HG03196 (cell line): ENCODE measurements at regions not wholly inside any gene's neighbourhood (a gene's known extent, or its start where the extent isn't known, plus 50 kb on each side); places are given as distances from the start of the nearest gene placed in this dataset.

Experiments used
- ATAC-seq: cut with Tn5 transposase; IDR thresholded peaks from one replicate; pipeline ENCODE4 v1.9.1; 2021; ENCODE audit not compliant: unreplicated experiment

GRCh38 chr17:63240106-63240505 lies 206.0 kb downstream of the CYB561 start:
- ATAC-seq: no peak

DNA sequence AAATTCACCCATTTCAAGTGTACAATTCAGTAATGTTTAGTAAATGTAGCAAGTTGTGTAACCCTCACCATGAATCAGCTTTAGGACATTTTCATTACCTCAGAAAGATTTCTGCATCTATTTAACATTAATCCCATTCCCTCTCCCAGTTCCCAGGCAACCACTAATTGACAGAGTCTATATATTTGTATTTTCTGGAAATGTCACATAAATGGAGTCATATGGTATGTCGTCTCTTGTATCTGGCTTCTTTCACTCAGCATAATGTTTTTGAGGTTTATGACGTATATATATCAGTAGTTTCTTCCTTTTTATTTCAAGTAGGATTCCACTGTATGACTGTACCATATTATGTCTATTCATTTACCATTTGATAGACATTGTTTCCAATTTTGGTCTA lies 199.8 kb downstream of the CYB561 start:
- no peak for ATAC-seq

GRCh38 chr17:63247706-63248105 lies 198.4 kb downstream of the CYB561 start:
- ATAC-seq: no peak

GRCh38 chr17:63249256-63250004 lies 196.7 kb downstream of the CYB561 start:
- ATAC-seq: no peak

DNA sequence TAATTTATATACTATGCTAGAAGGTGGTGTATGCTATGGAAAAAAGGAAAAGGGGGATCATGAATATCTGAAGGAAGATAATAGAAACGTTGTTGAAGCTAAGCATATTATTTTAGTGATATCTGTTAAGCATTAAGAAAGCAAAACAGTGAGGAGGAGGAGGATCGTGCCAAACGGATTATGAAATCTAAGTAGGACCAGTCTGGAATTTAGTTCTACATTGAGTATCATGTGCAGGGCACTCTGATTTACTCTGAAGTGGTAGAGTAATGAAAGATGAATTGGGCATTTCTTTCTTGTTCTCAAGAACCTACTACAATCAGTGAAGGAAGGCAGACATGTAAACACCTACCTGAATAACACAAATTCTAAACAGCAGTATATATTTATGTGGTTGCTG lies 195.3 kb downstream of the CYB561 start:
- no peak for ATAC-seq

DNA sequence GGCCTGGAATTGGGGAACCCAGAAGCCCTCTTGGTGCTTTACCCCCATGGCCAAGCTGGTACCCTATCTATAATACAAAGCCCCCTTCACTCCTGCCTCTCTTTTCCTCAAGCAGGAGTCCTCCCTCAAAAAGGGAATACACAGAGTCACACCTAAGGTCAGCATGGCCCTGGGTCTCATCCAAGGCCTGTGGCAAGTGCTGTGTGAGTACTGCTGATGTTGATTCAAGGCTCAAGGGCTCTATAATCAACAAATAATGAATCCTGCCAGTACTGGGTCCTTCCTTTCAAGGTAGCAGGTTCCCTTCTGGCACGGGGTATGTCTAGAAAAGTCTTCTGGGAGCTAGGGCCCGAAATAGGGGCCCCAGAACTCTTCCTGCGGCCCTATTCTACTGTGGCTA lies 187.3 kb downstream of the CYB561 start:
- ATAC-seq: no peak

DNA sequence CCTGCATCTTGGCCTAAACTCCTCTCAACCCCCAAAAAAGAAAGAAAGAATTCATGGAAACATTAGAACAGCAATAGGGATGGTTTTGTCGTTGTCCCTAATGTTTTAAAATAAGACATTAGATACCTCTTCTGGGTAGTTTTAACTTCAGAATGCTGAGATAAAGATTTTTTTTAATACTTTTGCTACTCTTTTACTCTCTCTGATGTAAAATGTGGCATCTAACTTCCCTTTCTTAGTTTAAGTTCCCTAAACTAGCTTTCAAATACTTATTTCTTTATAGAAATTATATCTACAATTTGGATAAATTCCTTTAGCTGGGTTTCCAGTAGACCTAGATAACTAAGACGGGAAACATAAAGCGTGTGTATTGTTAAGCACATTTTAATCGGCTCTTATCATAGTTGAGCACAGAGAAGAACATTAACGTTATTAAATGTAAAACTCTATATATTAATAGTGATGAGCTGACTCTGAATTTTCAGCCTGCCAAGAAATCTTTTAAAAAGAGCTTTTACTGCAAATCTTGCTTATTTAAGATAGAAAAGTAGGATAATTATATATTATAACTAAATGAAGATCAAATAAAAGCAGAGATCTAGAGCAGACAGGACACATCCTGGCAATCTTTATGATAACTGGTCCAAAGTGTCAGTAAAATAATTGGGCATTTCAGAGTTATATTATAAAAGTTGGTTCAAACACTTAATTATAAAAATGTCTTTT lies 183.2 kb downstream of the CYB561 start:
- ATAC-seq: no peak

DNA sequence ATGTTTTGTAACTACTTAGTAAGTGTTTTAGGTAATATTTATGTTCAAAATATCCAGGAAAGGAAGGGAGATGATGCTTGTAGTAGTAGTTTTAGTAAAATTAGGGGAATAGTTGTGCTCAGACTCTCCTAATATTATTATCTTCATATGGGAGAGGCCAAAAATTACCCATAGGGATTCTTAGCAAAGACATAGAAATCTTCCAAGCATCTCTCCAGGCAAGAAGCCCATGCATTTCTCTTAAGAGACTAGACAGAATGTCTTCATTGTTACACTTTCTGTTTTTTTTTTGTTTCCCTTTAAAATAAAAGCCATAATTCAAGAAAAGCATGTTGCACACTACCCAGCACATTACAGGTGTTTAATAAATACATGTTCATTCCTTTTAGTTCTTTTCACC lies 180.6 kb downstream of the CYB561 start:
- no peak for ATAC-seq

- no peak for ATAC-seq
Observed at GRCh38 chr17:63267846-63268245, 178.3 kb downstream of the CYB561 start.

GRCh38 chr17:63268827-63269226 lies 177.3 kb downstream of the CYB561 start:
- ATAC-seq: no peak

DNA sequence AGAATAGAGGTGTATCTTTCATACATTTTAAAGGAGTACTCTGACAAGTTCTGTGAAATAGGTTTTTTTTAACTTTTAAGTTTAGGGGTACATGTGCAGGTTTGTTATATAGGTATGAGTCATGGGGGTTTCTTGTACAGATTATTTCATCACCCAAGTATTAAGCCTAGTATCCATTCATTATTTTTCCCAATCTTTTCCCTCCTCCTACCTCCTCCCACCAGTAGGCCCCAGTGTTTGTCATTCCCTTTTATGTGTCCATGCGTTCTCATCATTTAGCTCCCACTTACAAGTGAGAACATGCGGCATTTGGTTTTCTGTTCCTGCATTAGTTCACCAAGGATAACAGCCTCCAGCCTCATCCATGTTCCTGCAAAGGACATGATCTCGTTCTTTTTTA lies 175.5 kb downstream of the CYB561 start:
- ATAC-seq: no peak

GRCh38 chr17:63274146-63274545 lies 172.0 kb downstream of the CYB561 start:
- no peak for ATAC-seq

GRCh38 chr17:63275318-63275970 lies 170.7 kb downstream of the CYB561 start:
- ATAC-seq: no peak

DNA sequence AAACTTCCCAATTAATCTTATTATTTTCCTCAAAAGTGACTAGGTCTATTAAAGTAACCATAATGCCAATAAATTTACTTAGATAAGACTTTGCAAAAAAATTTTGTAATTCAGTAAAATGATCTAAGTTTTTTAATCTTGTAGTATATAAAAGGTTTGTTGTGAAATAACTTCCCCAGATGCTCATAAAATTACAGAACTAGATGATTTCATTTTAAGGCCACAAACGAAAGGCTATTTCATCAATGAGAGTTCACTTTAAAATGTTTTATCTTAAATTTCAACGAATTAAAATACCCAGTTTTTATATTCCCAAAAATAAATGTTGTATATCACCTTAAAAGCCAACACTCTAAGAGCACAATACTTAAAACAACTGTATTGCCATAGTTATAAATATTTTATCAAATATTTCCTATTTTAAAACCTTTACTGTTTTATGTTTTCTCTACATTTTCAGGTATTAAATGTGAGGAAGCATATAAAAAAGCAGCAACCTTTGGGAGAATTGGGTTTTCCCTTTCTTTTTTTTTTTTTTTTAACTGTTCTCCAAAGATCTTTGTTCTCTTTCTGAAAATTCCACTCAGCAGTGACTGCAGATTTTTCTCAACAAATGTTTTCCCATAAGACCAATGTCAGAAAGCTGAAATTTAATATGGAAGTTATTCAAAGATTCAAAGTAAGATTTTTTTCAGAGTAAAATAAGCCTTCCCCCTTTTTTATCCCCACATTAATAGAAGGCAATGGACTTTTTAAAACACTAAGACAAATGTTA lies 169.9 kb downstream of the CYB561 start:
- no peak for ATAC-seq

GRCh38 chr17:63276821-63277220 lies 169.3 kb downstream of the CYB561 start:
- no peak for ATAC-seq

GRCh38 chr17:63277629-63278028 lies 168.5 kb downstream of the CYB561 start:
- no peak for ATAC-seq

GRCh38 chr17:63278728-63279442 lies 167.2 kb downstream of the CYB561 start:
- peak; percentile 51 for ATAC-seq

DNA sequence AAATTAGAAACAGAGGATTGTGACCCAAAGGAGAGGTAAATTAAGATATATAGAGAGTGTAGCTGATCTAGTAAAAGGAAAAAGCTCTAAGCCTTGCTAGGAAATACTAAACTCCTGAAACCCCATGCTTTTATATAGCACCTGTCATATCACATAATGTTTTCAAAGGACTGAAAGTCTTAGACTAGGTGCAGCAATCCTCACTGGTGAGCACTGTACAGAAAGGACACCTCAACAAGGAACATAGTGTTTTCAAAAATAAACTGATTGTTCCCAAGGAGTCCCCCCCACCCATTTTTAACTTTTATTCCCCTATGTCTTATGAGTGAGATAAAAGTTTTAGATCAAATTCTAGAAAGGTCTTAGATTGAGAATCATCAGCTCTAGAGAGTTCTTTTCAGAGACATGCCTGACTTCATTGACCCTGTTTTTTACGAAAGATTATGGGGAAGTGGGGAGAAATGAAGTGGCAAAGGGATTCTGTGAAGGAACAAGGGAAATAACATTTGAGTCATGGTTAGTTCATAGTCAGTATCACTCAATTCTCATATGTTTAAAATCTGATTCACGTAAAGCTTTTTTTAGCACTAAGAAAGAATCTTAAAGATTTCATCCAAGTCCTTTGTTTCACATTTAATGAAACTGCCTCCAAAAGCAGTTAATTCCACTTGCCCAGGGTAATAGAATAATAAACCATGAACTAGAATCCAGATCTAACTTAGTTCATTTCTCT lies 166.4 kb downstream of the CYB561 start:
- ATAC-seq: no peak

DNA sequence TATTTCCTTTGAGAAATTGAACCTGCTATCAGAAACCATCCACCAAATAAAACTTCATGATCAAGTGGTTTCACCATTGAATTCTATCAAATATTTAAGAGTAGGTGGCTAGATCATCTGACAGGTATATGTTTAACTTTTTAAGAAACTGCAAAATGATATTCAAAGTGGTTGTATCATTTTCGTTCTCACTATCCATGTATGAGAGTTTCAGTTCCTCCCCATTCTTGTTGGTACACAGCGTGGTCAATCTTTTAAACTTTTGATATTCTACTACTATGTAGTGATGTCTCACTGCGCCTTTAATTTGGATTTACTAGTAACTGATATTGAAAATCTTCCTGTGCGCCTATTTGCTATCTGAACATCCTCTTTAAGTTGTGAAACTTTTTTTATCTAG lies 163.7 kb downstream of the CYB561 start:
- peak; percentile 57 for ATAC-seq

- no peak for ATAC-seq
Observed at GRCh38 chr17:63285551-63285950, 160.6 kb downstream of the CYB561 start.
